ENCODE measurements at regions not wholly inside any gene's neighbourhood (a gene's known extent, or its start where the extent isn't known, plus 50 kb on each side); places are given as distances from the start of the nearest gene placed in this dataset.
A peak's percentile ranks its signal among the peaks of the same experiment; 100 is the strongest.
"Not testable (repeated sequence)": the region's sequence is repeated elsewhere in the genome, so short reads cannot be mapped to it uniquely, and the experiment has no call there.

DNA sequence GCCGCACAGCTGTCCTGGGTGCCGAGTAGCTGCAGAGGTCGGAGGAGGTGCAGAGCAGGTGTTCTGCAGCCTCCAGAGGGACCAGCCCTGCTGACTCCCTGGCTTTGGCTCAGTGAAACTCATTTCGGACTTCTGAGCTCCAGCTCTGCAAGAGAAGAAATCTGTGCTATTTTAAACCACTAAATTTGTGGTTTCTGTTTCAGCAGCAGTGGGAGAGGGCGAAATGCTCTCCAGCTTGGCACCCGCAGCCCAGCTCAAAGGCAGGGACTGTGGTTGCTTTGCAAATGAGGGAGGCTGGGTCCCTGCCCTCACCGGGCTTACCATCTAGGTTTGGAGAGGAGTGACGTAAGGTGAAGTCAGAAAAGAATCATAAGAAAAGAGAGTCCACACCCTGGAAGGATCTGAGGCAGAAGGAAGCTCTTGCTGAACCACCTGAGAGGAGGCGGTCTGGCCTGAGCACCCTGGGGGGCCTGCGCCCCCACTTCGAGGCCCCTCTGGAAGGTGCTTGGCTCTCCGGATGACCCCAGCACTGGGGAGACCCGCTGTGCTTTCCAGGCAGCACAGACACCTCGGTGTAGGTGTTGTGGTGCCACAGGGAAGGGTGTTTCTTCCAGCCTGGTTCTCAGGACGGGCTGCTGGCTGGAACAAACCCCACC, 112.8 kb upstream of the FAM20C start:
- H3K36me3 Mint-ChIP-seq; DNase-seq; H3K27ac Mint-ChIP-seq; H3K27me3 Mint-ChIP-seq; ATAC-seq; H3K4me3 Mint-ChIP-seq; CTCF ChIA-PET; H3K9me3 Mint-ChIP-seq (ENCODE audit: low read depth); H3K4me1 Mint-ChIP-seq: not testable (repeated sequence)

DNA sequence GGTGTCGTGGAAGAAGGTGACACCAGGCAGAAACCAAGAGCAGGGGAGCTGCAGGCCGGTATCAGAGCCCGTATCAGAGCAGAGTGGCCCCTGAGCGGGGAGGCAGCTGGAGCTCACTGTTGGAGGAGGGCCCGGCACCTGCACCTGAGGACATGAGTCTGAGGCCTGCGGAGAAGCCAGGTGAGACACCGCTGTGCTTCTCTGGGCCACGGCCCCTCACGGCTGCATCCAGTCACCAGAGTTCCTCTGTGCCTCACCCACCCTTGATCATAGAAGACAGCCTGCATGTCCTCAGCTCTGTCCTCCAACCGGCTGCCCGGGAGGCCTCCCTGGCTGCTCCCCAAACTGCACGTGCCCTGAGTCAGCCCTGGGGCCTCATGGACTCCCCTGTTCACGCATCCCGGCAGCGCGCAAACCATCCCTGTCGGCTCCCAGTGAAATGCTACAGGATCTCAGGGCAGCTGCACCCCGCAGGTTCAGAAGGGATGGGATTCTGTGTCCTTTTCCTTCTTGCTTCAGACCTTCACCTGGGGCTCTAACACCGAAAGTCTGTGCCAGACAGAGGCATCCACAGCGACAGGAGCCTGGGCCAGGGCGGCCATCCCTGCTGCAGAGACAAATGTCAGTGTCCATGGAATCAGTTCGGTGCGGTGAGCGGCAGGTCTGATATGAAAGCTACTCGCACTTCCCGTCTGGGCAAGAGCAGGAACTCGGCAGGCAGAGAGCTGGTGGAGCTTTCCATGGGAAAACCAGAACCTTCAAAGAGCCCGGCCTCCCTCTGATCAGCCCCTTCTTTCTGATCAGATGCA, 111.9 kb upstream of the FAM20C start:
- H3K27me3 Mint-ChIP-seq: no peaks in the 10 kb centered on the region
- H3K27ac Mint-ChIP-seq: no peak overlapping the region
- DNase-seq: peak; percentile 25
- H3K9me3 Mint-ChIP-seq (ENCODE audit: low read depth): no peaks in the 10 kb centered on the region
- no peak overlapping the region for H3K4me3 Mint-ChIP-seq
- no peak for ATAC-seq
- no peaks in the 10 kb centered on the region for H3K36me3 Mint-ChIP-seq
- CTCF ChIA-PET: no interaction called here
- no peaks in the 10 kb centered on the region for H3K4me1 Mint-ChIP-seq

DNA sequence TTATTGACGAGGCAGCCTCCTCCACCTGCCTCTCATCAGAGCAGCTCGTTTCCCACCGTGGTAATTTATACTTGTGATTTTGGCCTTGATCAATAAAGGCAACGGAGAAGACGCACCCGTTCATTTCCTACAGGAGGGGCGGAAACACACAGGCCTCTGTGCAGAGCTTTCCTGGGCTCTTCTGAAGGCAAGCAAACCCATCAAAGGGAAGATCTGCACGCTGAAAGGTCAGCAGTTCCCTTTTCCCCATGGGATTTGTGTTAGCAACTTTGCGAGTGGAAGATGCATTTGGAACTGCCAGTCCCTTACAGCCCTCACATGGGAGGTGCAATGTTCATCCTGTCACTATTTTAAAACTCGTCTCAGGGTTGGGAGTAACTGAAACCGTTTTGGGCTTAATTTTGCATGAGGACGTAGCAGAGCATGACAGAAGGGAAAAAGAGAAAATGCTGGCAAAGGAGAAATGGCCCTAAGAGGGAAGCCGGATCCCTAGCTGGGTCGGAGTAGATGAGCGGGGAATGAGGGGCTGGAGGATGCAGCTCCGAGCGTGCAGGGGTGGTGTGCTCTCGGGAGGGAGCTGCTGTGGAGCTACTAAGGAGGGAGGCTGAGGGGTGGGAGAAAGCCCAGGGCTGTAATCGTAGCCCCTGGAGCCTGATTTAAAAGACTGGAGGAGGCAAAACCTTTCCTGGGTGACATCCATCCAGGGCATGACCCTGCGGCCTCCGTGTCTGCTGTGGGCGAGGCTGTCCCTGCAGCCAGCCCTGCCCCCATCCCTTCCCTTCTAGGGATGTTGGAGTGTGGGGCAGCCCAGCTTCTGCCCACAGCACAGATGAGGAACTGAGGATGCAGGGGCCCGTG, 111.1 kb upstream of the FAM20C start:
- Mint-ChIP-seq H3K27ac (no peak overlapping the region), H3K4me1 (no peaks in the 10 kb centered on the region), H3K4me3 (no peak overlapping the region), H3K9me3 (ENCODE audit: low read depth) (no peaks in the 10 kb centered on the region), H3K36me3 (no peaks in the 10 kb centered on the region), H3K27me3 (no peaks in the 10 kb centered on the region)
- CTCF ChIA-PET: no interaction called here
- ATAC-seq (no peak), DNase-seq (no peak)

DNA sequence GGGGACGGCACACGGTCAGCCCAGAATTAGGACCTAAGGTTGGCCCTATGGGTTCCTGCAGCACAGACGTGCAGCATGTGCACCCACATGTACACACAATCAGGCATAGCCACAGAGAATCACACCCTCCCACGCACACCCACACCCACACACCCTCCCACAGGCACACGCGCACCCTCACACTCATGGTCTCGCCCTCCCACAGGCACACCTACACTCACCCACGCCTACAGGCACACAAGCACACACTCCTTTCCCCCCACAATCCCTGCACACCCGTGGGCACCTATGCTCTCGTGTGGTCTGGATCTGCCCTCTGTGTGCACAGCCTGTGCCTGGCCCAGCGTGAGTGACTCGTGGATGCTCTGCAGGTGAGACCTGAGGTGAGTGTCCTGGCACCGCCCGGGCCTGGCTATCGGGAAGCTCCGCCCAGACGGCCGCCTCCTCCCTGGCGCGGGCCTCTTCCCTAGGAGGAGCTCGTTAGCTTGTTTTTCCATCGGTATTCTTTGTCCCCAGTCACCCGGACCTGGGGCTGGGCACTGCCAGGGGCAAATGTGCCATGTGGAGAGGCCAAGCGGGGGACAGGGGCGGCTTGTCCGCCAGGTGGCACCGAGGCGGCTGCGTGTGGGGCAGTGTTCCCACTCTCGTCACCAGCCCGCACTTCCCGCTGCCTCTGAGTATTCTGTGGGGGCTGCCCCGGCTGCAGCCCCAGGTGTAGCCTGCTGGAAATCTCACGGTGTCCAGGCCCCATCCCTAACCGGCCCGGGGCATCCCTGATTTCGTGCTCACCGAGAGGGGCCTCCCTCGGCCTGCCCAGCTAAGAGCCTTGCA, 110.2 kb upstream of the FAM20C start:
- no peak overlapping the region for H3K27ac Mint-ChIP-seq
- no peaks in the 10 kb centered on the region for H3K4me1 Mint-ChIP-seq
- H3K4me3 Mint-ChIP-seq: no peak overlapping the region

DNA sequence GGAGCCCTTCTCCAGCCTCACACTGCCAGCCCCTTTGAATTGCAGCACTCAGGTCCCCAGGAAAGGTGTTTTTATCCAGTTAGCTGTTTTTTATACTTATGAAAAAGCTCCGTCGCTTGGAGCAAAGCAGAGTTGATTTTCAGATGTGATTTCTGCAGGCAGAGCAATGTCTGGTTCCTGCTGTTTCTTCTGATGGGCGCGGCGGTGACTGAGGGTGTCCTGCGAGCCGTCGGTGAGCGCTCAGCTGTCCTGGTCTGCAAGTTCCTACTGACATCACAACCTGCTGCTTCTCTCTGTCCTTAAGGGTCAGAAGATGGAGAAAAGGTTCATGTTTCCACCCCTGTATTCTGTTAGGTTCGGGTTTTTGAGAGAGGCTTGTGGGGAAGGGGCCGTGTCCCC, 109.6 kb upstream of the FAM20C start:
- Mint-ChIP-seq H3K27ac (no peak overlapping the region), H3K4me3 (no peak overlapping the region), H3K9me3 (ENCODE audit: low read depth) (no peaks in the 10 kb centered on the region), H3K4me1 (no peaks in the 10 kb centered on the region), H3K27me3 (no peaks in the 10 kb centered on the region), H3K36me3 (no peaks in the 10 kb centered on the region)
- ATAC-seq (no peak), DNase-seq (no peak)
- CTCF ChIA-PET: no interaction called here

More for the DNA sequence above, 110.2 kb upstream of the FAM20C start:
- no peaks in the 10 kb centered on the region for H3K27me3 Mint-ChIP-seq
- no peaks in the 10 kb centered on the region for H3K9me3 Mint-ChIP-seq (ENCODE audit: low read depth)
- no peak for ATAC-seq
- CTCF ChIA-PET: no interaction called here
- DNase-seq: no peak
- H3K36me3 Mint-ChIP-seq: no peaks in the 10 kb centered on the region

DNA sequence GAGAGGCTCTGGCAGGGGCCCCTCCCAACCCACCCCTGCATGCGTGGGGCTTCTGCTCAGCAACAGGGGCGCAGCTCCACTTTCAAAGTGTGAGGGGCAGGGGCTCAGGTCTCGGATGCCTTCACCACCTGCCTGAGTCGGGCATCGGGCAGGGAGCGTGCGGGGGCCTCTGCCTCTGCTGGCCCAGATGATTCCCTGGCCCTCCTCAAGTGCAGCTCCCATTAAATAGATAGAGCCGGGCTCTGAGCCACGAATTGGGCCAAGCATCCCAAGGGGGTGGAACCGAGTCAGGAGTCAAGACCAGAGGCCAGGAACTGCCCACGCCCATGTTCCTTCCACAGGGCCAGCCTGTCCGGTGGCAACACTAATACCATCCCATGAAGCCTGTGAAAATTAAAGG, 108.9 kb upstream of the FAM20C start:
- Mint-ChIP-seq H3K4me1 (no peaks in the 10 kb centered on the region), H3K9me3 (ENCODE audit: low read depth) (no peaks in the 10 kb centered on the region), H3K4me3 (no peak overlapping the region), H3K27ac (no peak overlapping the region), H3K36me3 (no peaks in the 10 kb centered on the region), H3K27me3 (no peaks in the 10 kb centered on the region)
- DNase-seq (no peak), ATAC-seq (no peak)
- CTCF ChIA-PET: no interaction called here

DNA sequence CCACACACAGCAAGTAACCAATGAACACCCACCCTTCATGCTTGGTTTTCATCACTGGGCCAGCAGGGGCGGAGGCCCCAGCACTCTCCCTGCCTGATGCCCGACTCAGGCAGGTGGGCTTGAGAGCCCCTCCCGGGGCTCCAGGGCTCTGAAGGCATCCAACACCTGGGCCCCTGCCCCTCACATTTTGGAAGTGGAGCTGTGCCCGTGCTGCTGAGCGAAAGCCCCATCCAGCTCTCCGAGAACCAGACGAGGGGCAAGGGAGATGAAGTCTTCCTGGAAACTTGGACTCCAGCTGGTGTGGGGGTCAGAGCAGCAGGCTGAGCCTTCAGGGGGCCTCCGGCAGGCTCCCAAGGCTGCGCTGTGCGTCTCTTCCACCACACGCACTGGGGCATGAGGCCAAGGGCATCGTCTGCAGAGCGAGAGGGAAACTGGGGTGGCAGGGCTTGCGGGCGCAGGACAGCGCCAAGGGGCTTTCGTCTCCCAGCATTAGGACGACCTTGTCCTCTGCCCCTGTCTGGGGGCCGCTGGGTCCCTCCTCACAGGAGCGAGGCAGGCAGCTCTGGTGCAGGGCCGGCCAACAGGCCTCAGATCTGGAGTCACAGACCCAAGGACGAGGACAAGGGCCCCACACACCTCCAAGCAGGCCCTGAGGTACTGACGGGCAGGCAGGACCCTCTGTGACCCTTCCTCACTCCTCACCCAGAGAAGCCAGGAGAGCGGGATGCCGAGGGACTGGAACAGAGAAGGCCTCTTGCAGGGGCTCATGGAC, 108.3 kb upstream of the FAM20C start:
- no peak overlapping the region for H3K4me3 Mint-ChIP-seq
- ATAC-seq (no peak), DNase-seq (no peak)
- CTCF ChIA-PET: no interaction called here
- no peaks in the 10 kb centered on the region for H3K27me3 Mint-ChIP-seq
- no peak overlapping the region for H3K27ac Mint-ChIP-seq
- peaks cover 4% of the 10 kb centered on the region for H3K4me1 Mint-ChIP-seq
- no peaks in the 10 kb centered on the region for H3K36me3 Mint-ChIP-seq
- H3K9me3 Mint-ChIP-seq (ENCODE audit: low read depth): no peaks in the 10 kb centered on the region

DNA sequence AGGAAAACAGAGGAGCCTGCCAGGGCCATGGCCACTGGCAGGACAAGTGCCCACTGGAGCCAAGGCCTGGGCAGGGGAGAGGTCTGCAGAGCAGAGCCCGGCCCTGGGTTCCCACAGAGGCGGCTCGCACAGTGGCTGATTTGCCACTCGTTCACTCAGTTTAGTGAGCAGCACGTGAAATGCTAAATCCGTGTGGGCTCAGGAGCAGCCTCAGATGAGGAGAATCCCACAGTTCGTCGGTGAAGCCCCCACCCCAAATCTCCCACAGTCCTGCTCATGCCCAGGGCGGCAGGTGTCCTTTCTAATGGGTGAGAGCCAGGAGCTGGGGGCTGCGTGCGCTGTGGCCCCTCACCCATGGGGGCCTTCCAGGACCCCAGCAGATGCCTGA, 107.7 kb upstream of the FAM20C start:
- no peak for DNase-seq
- H3K36me3 Mint-ChIP-seq: no peaks in the 10 kb centered on the region
- H3K4me3 Mint-ChIP-seq: no peak overlapping the region

DNA sequence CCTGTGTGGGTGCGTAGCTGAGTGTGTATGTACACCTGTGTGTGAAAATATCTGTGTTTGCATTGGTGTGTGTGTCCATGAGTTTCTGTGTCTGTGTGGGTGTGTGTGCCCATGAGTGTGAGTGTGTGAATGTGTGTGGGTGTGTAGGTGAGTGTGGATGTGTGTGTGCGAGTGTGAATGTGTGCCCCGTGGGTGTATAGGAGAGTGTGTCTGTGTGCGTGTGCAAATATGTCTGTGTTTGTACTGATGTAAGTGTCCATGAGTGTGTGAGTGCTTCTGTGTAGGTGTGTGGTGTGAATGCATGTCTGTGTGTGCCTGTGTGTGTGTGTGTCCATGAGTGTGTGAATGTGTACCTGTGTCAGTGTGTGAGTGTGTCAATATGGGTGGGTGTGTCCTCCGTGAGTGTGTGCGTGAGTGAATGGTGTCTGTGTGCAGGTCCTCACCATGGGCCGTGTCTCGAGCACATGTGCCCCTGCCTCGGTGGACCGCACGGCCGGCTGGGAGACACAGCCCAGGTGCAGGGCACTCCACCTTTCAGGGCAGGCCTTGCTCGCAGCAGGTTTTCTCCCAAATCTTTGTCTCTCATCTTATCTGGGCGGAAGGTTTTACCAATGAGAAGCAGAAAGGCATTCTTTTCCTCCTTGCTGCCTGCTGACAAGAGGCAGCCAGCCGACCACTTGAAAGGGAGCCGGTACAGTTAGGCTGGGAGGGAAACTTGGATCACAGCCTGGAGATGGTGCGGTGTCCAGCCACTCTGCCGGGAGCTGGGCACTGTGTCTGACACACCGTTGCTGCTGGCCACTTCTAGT, 107.1 kb upstream of the FAM20C start:
- Mint-ChIP-seq H3K9me3 (ENCODE audit: low read depth) (no peaks in the 10 kb centered on the region), H3K4me3 (no peak overlapping the region), H3K27ac (no peak overlapping the region), H3K36me3 (no peaks in the 10 kb centered on the region), H3K27me3 (no peaks in the 10 kb centered on the region), H3K4me1 (peaks cover 15% of the 10 kb centered on the region)
- no peak for ATAC-seq
- CTCF ChIA-PET: no interaction called here
- no peak for DNase-seq

More for the DNA sequence above, 107.7 kb upstream of the FAM20C start:
- no peak overlapping the region for H3K27ac Mint-ChIP-seq
- H3K4me1 Mint-ChIP-seq: peaks cover 8% of the 10 kb centered on the region
- no peak for ATAC-seq
- no peaks in the 10 kb centered on the region for H3K27me3 Mint-ChIP-seq
- CTCF ChIA-PET: no interaction called here
- H3K9me3 Mint-ChIP-seq (ENCODE audit: low read depth): no peaks in the 10 kb centered on the region

DNA sequence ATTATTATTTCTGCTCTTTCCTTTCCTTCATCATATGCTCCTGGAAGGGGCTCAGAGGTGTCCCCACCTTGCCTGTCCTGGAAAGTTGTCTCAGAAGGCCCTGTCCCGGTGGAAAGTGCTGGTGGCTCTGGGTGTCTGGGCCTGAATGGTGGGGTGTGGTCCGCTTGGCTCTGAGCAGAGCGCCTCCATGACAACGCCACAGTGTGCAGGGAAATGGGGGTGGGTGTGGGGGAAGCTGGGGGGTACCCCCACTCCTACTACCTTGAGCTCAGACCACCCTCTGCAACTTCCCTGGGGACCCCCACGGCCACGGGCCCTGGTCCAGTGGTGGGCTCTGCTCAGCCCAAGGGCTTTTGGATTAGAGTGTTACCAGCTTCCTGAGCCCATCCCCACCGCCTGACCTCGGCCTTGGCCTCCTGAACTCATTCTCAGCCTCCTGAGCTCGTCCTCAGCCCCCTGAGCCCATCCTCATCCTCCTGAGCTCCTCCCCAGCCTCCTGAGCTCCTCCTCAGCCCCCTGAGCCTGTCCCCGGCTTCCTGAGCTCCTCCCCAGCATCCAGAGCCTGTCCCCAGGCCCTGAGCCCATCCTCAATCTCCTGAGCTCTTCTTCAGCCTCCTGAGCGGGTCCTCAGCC, 106.4 kb upstream of the FAM20C start:
- H3K9me3 Mint-ChIP-seq (ENCODE audit: low read depth): no peaks in the 10 kb centered on the region
- no peak overlapping the region for H3K27ac Mint-ChIP-seq
- no peak for DNase-seq
- ATAC-seq: no peak
- H3K36me3 Mint-ChIP-seq: no peaks in the 10 kb centered on the region
- peaks cover 21% of the 10 kb centered on the region for H3K4me1 Mint-ChIP-seq
- H3K4me3 Mint-ChIP-seq: no peak overlapping the region
- CTCF ChIA-PET: no interaction called here
- no peaks in the 10 kb centered on the region for H3K27me3 Mint-ChIP-seq

DNA sequence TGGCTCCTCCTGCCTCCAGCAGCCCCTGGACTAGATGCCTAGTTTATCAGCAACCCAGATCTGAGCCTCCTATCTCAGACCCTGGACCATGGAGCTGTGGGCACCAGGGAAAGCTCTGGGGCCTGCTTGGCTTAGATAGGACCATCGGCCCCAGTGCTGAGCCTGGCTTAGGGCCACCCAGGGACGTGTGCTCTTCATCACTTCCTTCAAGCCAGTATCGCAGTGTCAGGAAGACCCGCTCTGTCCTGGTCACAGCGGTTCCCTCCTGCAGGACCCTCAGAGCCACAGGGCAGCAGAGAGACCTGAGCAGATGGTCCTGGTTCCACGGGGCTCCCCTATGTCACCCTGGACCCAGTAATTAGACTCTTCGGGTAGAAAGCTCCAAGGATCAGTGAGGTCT, 105.7 kb upstream of the FAM20C start:
- H3K27me3 Mint-ChIP-seq: no peaks in the 10 kb centered on the region
- H3K4me1 Mint-ChIP-seq: peaks cover 21% of the 10 kb centered on the region
- H3K27ac Mint-ChIP-seq: no peak overlapping the region
- no peaks in the 10 kb centered on the region for H3K36me3 Mint-ChIP-seq
- DNase-seq (no peak), ATAC-seq (no peak)
- CTCF ChIA-PET: no interaction called here
- no peak overlapping the region for H3K4me3 Mint-ChIP-seq
- no peaks in the 10 kb centered on the region for H3K9me3 Mint-ChIP-seq (ENCODE audit: low read depth)

DNA sequence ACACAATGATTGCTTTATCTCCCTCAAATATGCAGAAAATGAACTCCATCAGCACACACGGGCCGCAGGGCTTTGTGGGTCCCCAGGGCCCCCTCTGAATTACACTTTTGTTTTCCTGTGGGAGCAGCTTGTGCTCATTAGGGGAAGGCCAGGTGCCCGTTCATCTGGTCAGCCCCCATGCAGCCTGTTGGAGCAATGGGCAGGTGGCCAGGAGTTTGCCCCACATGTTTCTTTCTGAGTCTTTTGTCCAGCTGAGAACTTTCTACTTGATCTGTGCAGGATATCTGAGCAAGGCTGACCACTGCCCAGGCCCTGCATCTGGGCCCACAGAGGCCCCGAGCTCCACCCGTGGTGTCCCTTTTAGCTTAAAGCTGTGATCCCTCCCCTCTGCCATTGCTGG, 105.3 kb upstream of the FAM20C start:
- ATAC-seq (no peak), DNase-seq (no peak)
- no peaks in the 10 kb centered on the region for H3K9me3 Mint-ChIP-seq (ENCODE audit: low read depth)
- H3K4me3 Mint-ChIP-seq: no peak overlapping the region
- H3K36me3 Mint-ChIP-seq: no peaks in the 10 kb centered on the region
- H3K27me3 Mint-ChIP-seq: no peaks in the 10 kb centered on the region
- no peak overlapping the region for H3K27ac Mint-ChIP-seq
- H3K4me1 Mint-ChIP-seq: peaks cover 21% of the 10 kb centered on the region
- CTCF ChIA-PET: no interaction called here

Measured in activated CD8-positive, alpha-beta memory T cell treated with anti-CD3 and anti-CD28 coated beads, Interleukin-2, amount 10 ng/mL, durations not matched to agents 7 days and 5 days (primary cell).